Gastrocnemius medialis (tissue), 4 donors: ENCODE measurements at regions not wholly inside any gene's neighbourhood (a gene's known extent, or its start where the extent isn't known, plus 50 kb on each side); places are given as distances from the start of the nearest gene placed in this dataset.

Experiments
- CTCF ChIP-seq, 5 experiments: fragments of 450-650 bp in 3 of 5; fragments of 200-600 bp in 2 of 5; sonication (generic) in 2 of 5; IDR thresholded peaks in 4 of 5; conservative IDR thresholded peaks in 1 of 5; 1 replicate in 4 of 5; 2 replicates in 1 of 5; pipeline ENCODE4 v1.5.1; 2016 to 2019; ENCODE audit warnings: antibody characterized with exemption in 5 of 5, mild to moderate bottlenecking in 3 of 5, moderate library complexity in 3 of 5
- POLR2A ChIP-seq, 2 donors: fragments of 450-650 bp; IDR thresholded peaks; one replicate each; pipeline ENCODE4 v1.6.1; 2017; ENCODE audit warnings: antibody characterized with exemption in 2 of 2, mild to moderate bottlenecking in 2 of 2, moderate library complexity in 2 of 2

- TF ChIP-seq POLR2A (IDR thresholded peaks at IDR 0.05) = no peak
- TF ChIP-seq CTCF (IDR thresholded peaks at IDR 0.05 in 4 of 5, conservative IDR thresholded peaks at IDR 0.05 in 1 of 5) = no peak
These were observed 578.4 kb downstream of the TRIML1 start for GRCh38 chr4:188717661-188718060.
